Activated T-cell treated with anti-CD3 and anti-CD28 coated beads, Interleukin-2, amount 50 U/mL, for 24 hours (primary cell): ENCODE measurements at regions not wholly inside any gene's neighbourhood (a gene's known extent, or its start where the extent isn't known, plus 50 kb on each side); places are given as distances from the start of the nearest gene placed in this dataset.

Source experiments
- DNase-seq: peaks from one replicate; pipeline ENCODE4 v3.0.0-alpha.2; 2020
- H3K27ac Mint-ChIP-seq: 2 replicates; pipeline ENCODE4 v1.8.0; 2020; ENCODE audit warnings: mild to moderate bottlenecking, mixed read lengths
- H3K27me3 Mint-ChIP-seq: 2 replicates; pipeline ENCODE4 v1.8.0; 2020; ENCODE audit warnings: mixed read lengths
- H3K36me3 Mint-ChIP-seq: 2 replicates; pipeline ENCODE4 v1.8.0; 2020; ENCODE audit warnings: low read depth, mixed read lengths
- H3K4me1 Mint-ChIP-seq: 2 replicates; pipeline ENCODE4 v1.8.0; 2020; ENCODE audit warnings: low read depth, mixed read lengths
- H3K4me3 Mint-ChIP-seq: 2 replicates; pipeline ENCODE4 v1.8.0; 2020; ENCODE audit warnings: mild to moderate bottlenecking, moderate library complexity, mixed read lengths
- H3K9me3 Mint-ChIP-seq: 2 replicates; pipeline ENCODE4 v1.8.0; 2020; ENCODE audit warnings: mixed read lengths

DNA sequence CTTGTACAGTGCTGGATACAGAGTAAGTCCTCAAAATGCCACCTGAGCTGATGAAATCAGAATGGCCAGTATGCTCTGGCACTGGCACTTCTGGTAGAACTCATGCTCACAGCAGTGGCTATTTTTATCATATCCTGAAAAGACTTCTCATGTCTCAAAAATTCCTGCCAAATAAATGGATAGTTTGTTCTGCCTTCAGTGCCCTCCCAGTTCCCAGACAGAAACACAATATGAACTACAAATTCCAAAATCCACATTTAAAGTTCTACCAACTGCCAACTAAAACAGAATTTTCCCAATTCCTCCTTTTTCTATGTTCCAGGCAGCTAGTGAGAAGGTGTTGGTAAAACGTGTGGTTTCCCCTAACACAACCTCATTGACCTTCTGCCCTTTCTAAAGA lies 51.4 kb upstream of the RGS1 start:
- no peak overlapping the region for H3K27ac Mint-ChIP-seq
- DNase-seq = no peak
- H3K4me3 Mint-ChIP-seq = no peak overlapping the region
- H3K36me3 Mint-ChIP-seq = no peaks in the 10 kb centered on the region
- H3K9me3 Mint-ChIP-seq = no peaks in the 10 kb centered on the region
- peaks cover 37% of the 10 kb centered on the region for H3K4me1 Mint-ChIP-seq
- no peaks in the 10 kb centered on the region for H3K27me3 Mint-ChIP-seq
